KMS-11 (cell line): ENCODE measurements at regions not wholly inside any gene's neighbourhood (a gene's known extent, or its start where the extent isn't known, plus 50 kb on each side); places are given as distances from the start of the nearest gene placed in this dataset.

Experiments
- H2AFZ ChIP-seq: fragments of 200-600 bp; sonication (generic); 2 replicates; pipeline ENCODE4 v1.6.1; 2016; ENCODE audit warnings: antibody characterized with exemption, mixed run types, low read depth
- H3K27ac ChIP-seq: fragments of 200-600 bp; sonication (generic); 2 replicates; pipeline ENCODE4 v1.6.1; 2016; ENCODE audit warnings: mild to moderate bottlenecking, mixed run types
- H3K27me3 ChIP-seq: fragments of 200-600 bp; sonication (generic); 2 replicates; pipeline ENCODE4 v1.6.1; 2017; ENCODE audit warnings: mild to moderate bottlenecking, low read depth, mixed run types, moderate library complexity; ENCODE audit not compliant: insufficient read depth
- H3K36me3 ChIP-seq: fragments of 200-600 bp; sonication (generic); 2 replicates; pipeline ENCODE4 v1.6.1; 2017; ENCODE audit warnings: mild to moderate bottlenecking, mixed run types; ENCODE audit not compliant: insufficient read depth
- H3K4me1 ChIP-seq: fragments of 200-600 bp; sonication (generic); 2 replicates; pipeline ENCODE4 v1.6.1; 2016; ENCODE audit warnings: mild to moderate bottlenecking, low read depth, mixed run types; ENCODE audit not compliant: poor library complexity, severe bottlenecking
- H3K4me2 ChIP-seq: fragments of 200-600 bp; sonication (generic); 2 replicates; pipeline ENCODE4 v1.7.0; 2016; ENCODE audit warnings: mild to moderate bottlenecking, mixed run types
- H3K4me3 ChIP-seq: fragments of 200-600 bp; sonication (generic); IDR thresholded peaks from 2 replicates; pipeline ENCODE4 v1.6.1; 2017; ENCODE audit warnings: low read depth, low read length, mixed read lengths; ENCODE audit not compliant: insufficient read depth
- H3K79me2 ChIP-seq: fragments of 200-600 bp; sonication (generic); 2 replicates; pipeline ENCODE4 v1.6.1; 2016; ENCODE audit warnings: low read depth, mixed run types; ENCODE audit not compliant: insufficient read depth
- H3K9ac ChIP-seq: fragments of 200-600 bp; sonication (generic); 2 replicates; pipeline ENCODE4 v1.6.1; 2016; ENCODE audit warnings: mild to moderate bottlenecking, mixed run types
- H4K20me1 ChIP-seq: fragments of 200-600 bp; sonication (generic); 2 replicates; pipeline ENCODE4 v1.6.1; 2016; ENCODE audit warnings: mild to moderate bottlenecking, mixed run types; ENCODE audit not compliant: insufficient read depth
- CTCF ChIP-seq: fragments of 200-600 bp; sonication (generic); conservative IDR thresholded peaks from 2 replicates; pipeline ENCODE4 v1.6.1; 2017; ENCODE audit warnings: low read depth, mild to moderate bottlenecking, antibody characterized with exemption, low read length, moderate library complexity, mixed read lengths

GRCh38 chr2:60318544-60318943 is 234.9 kb downstream of the BCL11A start:
- H3K4me3 ChIP-seq, result no peak overlapping the region
- no peak overlapping the region for H3K4me2 ChIP-seq
- no peaks in the 10 kb centered on the region for H3K79me2 ChIP-seq
- H3K4me1 ChIP-seq, result no peaks in the 10 kb centered on the region
- H3K36me3 ChIP-seq, result no peaks in the 10 kb centered on the region
- no peak overlapping the region for H3K27ac ChIP-seq
- no peaks in the 10 kb centered on the region for H4K20me1 ChIP-seq
- no peak for TF ChIP-seq CTCF
- no peaks in the 10 kb centered on the region for H3K27me3 ChIP-seq
- no peak overlapping the region for H3K9ac ChIP-seq
- H2AFZ ChIP-seq, result no peak overlapping the region

- Histone ChIP-seq H3K79me2 (no peaks in the 10 kb centered on the region), H3K27me3 (no peaks in the 10 kb centered on the region), H2AFZ (no peak overlapping the region), H3K9ac (no peak overlapping the region), H4K20me1 (no peaks in the 10 kb centered on the region), H3K36me3 (no peaks in the 10 kb centered on the region), H3K27ac (no peak overlapping the region), H3K4me2 (no peak overlapping the region), H3K4me3 (no peak overlapping the region), H3K4me1 (peaks cover 4% of the 10 kb centered on the region)
- TF ChIP-seq CTCF, result no peak
Measured at GRCh38 chr2:60317844-60318243, 235.6 kb downstream of the BCL11A start.

GRCh38 chr2:60317034-60317386 is 236.4 kb downstream of the BCL11A start:
- Histone ChIP-seq H3K79me2 (no peaks in the 10 kb centered on the region), H3K4me2 (no peak overlapping the region), H3K4me1 (peaks cover 12% of the 10 kb centered on the region), H3K4me3 (no peak overlapping the region), H3K9ac (no peak overlapping the region), H4K20me1 (no peaks in the 10 kb centered on the region), H3K27ac (no peak overlapping the region), H2AFZ (no peak overlapping the region), H3K27me3 (no peaks in the 10 kb centered on the region), H3K36me3 (no peaks in the 10 kb centered on the region)
- no peak for TF ChIP-seq CTCF

- Histone ChIP-seq H3K36me3 (no peaks in the 10 kb centered on the region), H3K79me2 (no peaks in the 10 kb centered on the region), H3K4me3 (no peak overlapping the region), H3K4me2 (no peak overlapping the region), H3K9ac (no peak overlapping the region), H3K4me1 (peaks cover 16% of the 10 kb centered on the region), H4K20me1 (no peaks in the 10 kb centered on the region), H3K27me3 (no peaks in the 10 kb centered on the region), H3K27ac (no peak overlapping the region), H2AFZ (no peak overlapping the region)
- no peak for TF ChIP-seq CTCF
Measured at GRCh38 chr2:60316381-60317033, 236.9 kb downstream of the BCL11A start.
